Adrenal gland (tissue), 9 donors: ENCODE measurements at regions not wholly inside any gene's neighbourhood (a gene's known extent, or its start where the extent isn't known, plus 50 kb on each side); places are given as distances from the start of the nearest gene placed in this dataset.

Source experiments
- DNase-seq, 7 donors: peaks; one replicate each; pipeline ENCODE4 v3.0.0-alpha.2; 2019 to 2020
- H3K27ac ChIP-seq, 5 donors: fragments of 200-600 bp; sonication (generic) in 4 of 5; 1 replicate in 3 of 5; 2 replicates in 2 of 5; pipeline versions ENCODE4 v1.5.1 to v1.8.0; 2016 to 2020; ENCODE audit warnings: mild to moderate bottlenecking in 1 of 5
- H3K27me3 ChIP-seq: fragments of 200-600 bp; 2 replicates; pipeline ENCODE4 v1.8.0; 2021
- H3K36me3 ChIP-seq, 2 donors: fragments of 200-600 bp; replicated peaks in 1 of 2; 1 replicate in 1 of 2; 2 replicates in 1 of 2; pipeline versions ENCODE4 v1.5.1 to v1.8.0; 2018 to 2022
- H3K4me1 ChIP-seq, 2 donors: fragments of 200-600 bp; replicated peaks in 1 of 2; 1 replicate in 1 of 2; 2 replicates in 1 of 2; pipeline versions ENCODE4 v1.5.1 to v1.8.0; 2018 to 2021
- H3K4me3 ChIP-seq, 4 donors: fragments of 200-600 bp; sonication (generic) in 3 of 4; one replicate each; pipeline ENCODE4 v1.5.1; 2016 to 2018
- H3K9me3 ChIP-seq, 3 donors: fragments of 200-600 bp; sonication (generic) in 1 of 3; replicated peaks in 1 of 3; 1 replicate in 2 of 3; 2 replicates in 1 of 3; pipeline versions ENCODE4 v1.5.1 to v1.8.0; 2016 to 2021
- POLR2A ChIP-seq, 2 donors: fragments of 450-650 bp; IDR thresholded peaks; one replicate each; pipeline ENCODE4 v1.6.1; 2017; ENCODE audit warnings: antibody characterized with exemption in 2 of 2, mild to moderate bottlenecking in 2 of 2, moderate library complexity in 1 of 2
- WGBS, 4 donors: extraction: QIAGEN DNeasy Blood & Tissue Kit in 2 of 4; methylation state at CpG; one replicate each; pipeline versions ENCODE4 v1.1.5 to v1.1.7; 2013 to 2017; 5-methylcytosine and 5-hydroxymethylcytosine counted together
- intact Hi-C, 2 donors: fragments of 100-400 bp; cut with DNase I; formaldehyde crosslinking; loops; one replicate each; pipeline versions ENCODE4 v1.14.1 to v1.15.0; 2022 to 2023
- TF ChIP-seq, protein P1 (sequence below), 6 experiments: fragments of 450-650 bp in 4 of 6; fragments of 200-600 bp in 2 of 6; sonication (generic) in 1 of 6; IDR thresholded peaks; 1 replicate in 5 of 6; 2 replicates in 1 of 6; pipeline versions ENCODE4 v1.5.1 to v1.8.0; 2016 to 2021; ENCODE audit warnings: antibody characterized with exemption in 6 of 6, mild to moderate bottlenecking in 2 of 6, moderate library complexity in 1 of 6
- donor health status: healthy with polysubstance abuse.
- donor health status: Bipolar disorder and iron deficiency.
- donor health status: DM: yes; HTN: yes; CAD: no.
- donor health status: DM: no; HTN: no; CAD: no.
- donor health status: DM: no; HTN: no; CAD: no.

DNA sequence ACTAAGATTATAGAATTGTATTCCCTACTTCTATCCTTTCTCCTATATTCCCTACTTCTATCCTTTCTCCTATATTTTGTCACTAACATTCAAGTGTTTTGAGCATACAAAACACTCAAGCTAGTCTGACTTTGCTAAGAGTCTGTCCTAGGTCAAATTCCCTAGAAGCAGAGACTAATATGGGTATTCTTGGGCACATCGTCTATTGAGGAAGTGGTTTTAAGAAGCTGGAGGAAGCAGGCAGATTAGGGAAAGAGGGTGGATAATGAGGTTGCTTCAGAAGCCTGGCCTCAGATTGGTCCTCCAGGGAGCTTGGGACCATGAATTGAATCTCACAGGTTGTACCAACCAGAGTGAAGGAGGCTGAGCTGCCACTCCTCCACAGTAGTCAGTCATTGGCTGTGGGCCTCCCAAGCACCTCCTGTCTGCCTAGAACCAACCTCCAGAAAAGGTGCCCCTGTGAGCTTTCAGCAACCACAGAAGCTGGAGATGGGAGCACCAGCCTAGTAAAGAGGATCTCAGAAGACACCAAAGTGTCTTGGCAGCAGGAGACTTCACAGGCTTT, 295.9 kb upstream of the PHF14 start:
- intact Hi-C loops, result no loop called here
- H3K27ac ChIP-seq, result no peak overlapping the region
- 76 to 85% (median 78%) methylated on average over 1 of the region's 1 CpG for WGBS, 4 donors
- no peaks in the 10 kb centered on the region for H3K9me3 ChIP-seq
- H3K27me3 ChIP-seq, result no peaks in the 10 kb centered on the region
- no peaks in the 10 kb centered on the region for H3K36me3 ChIP-seq
- TF ChIP-seq, protein P1, sequence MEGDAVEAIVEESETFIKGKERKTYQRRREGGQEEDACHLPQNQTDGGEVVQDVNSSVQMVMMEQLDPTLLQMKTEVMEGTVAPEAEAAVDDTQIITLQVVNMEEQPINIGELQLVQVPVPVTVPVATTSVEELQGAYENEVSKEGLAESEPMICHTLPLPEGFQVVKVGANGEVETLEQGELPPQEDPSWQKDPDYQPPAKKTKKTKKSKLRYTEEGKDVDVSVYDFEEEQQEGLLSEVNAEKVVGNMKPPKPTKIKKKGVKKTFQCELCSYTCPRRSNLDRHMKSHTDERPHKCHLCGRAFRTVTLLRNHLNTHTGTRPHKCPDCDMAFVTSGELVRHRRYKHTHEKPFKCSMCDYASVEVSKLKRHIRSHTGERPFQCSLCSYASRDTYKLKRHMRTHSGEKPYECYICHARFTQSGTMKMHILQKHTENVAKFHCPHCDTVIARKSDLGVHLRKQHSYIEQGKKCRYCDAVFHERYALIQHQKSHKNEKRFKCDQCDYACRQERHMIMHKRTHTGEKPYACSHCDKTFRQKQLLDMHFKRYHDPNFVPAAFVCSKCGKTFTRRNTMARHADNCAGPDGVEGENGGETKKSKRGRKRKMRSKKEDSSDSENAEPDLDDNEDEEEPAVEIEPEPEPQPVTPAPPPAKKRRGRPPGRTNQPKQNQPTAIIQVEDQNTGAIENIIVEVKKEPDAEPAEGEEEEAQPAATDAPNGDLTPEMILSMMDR (IDR thresholded peaks at IDR 0.05), result no peak
- no peak for TF ChIP-seq POLR2A (IDR thresholded peaks at IDR 0.05)
- no peak overlapping the region for H3K4me3 ChIP-seq
- H3K4me1 ChIP-seq, result no peaks in the 10 kb centered on the region
- DNase-seq, result no peak

- Histone ChIP-seq H3K9me3 (no peaks in the 10 kb centered on the region), H3K4me1 (no peaks in the 10 kb centered on the region), H3K27me3 (no peaks in the 10 kb centered on the region), H3K27ac (no peak overlapping the region), H3K36me3 (no peaks in the 10 kb centered on the region), H3K4me3 (no peak overlapping the region)
- intact Hi-C loops, result no loop called here
- no peak for DNase-seq
- 83 to 92% (median 88%) methylated on average over 5 of the region's 5 CpGs for WGBS, 4 donors
- TF ChIP-seq, protein P1 (IDR thresholded peaks at IDR 0.05), result no peak
- no peak for TF ChIP-seq POLR2A (IDR thresholded peaks at IDR 0.05)
Observed at GRCh38 chr7:10684606-10685005, 289.1 kb upstream of the PHF14 start.

GRCh38 chr7:10685040-10685439, 288.6 kb upstream of the PHF14 start:
- no peak overlapping the region for H3K27ac ChIP-seq
- H3K4me3 ChIP-seq, result no peak overlapping the region
- TF ChIP-seq POLR2A (IDR thresholded peaks at IDR 0.05), result no peak
- TF ChIP-seq, protein P1 (IDR thresholded peaks at IDR 0.05), result no peak
- no peaks in the 10 kb centered on the region for H3K9me3 ChIP-seq
- no peak for DNase-seq
- intact Hi-C loops, result no loop called here
- H3K4me1 ChIP-seq, result no peaks in the 10 kb centered on the region
- H3K36me3 ChIP-seq, result no peaks in the 10 kb centered on the region
- H3K27me3 ChIP-seq, result no peaks in the 10 kb centered on the region

- DNase-seq, result no peak
- Histone ChIP-seq H3K27ac (no peak overlapping the region), H3K27me3 (no peaks in the 10 kb centered on the region), H3K9me3 (no peaks in the 10 kb centered on the region), H3K4me3 (no peak overlapping the region), H3K4me1 (no peaks in the 10 kb centered on the region), H3K36me3 (no peaks in the 10 kb centered on the region)
- TF ChIP-seq, protein P1 (IDR thresholded peaks at IDR 0.05), result no peak
- TF ChIP-seq POLR2A (IDR thresholded peaks at IDR 0.05), result no peak
- intact Hi-C loops, result no loop called here
Observed at GRCh38 chr7:10688544-10688943, 285.1 kb upstream of the PHF14 start.
